Stimulated activated naive CD8-positive, alpha-beta T cell treated with anti-CD3 and anti-CD28 coated beads, Interleukin-15, amount 100 ng/mL, for 72 hours (primary cell): ENCODE measurements at regions not wholly inside any gene's neighbourhood (a gene's known extent, or its start where the extent isn't known, plus 50 kb on each side); places are given as distances from the start of the nearest gene placed in this dataset.
"Not testable (repeated sequence)": the region's sequence is repeated elsewhere in the genome, so short reads cannot be mapped to it uniquely, and the experiment has no call there.

Experiments
- ATAC-seq: fragments of 150-1000 bp; cut with Tn5 transposase; 2 replicates; pipeline ENCODE4 v1.10.0; 2021; ENCODE audit warnings: mild to moderate bottlenecking, moderate library complexity
- DNase-seq, 2 donors: peaks; one replicate each; pipeline ENCODE4 v3.0.0; 2021 to 2022
- H3K27ac Mint-ChIP-seq, 2 donors: one replicate each; pipeline ENCODE4 v1.8.0; 2022; ENCODE audit warnings: mild to moderate bottlenecking in 2 of 2, mixed read lengths in 2 of 2, moderate library complexity in 2 of 2
- H3K27me3 Mint-ChIP-seq: one replicate; pipeline ENCODE4 v1.8.0; 2022; ENCODE audit warnings: mixed read lengths
- H3K4me1 Mint-ChIP-seq: one replicate; pipeline ENCODE4 v1.8.0; 2022; ENCODE audit warnings: mild to moderate bottlenecking, mixed read lengths
- H3K4me3 Mint-ChIP-seq, 2 donors: one replicate each; pipeline ENCODE4 v1.8.0; 2022; ENCODE audit warnings: mild to moderate bottlenecking in 2 of 2, mixed read lengths in 2 of 2, moderate library complexity in 1 of 2
- H3K9me3 Mint-ChIP-seq, 2 donors: one replicate each; pipeline ENCODE4 v1.8.0; 2022; ENCODE audit warnings: mixed read lengths in 2 of 2

DNA sequence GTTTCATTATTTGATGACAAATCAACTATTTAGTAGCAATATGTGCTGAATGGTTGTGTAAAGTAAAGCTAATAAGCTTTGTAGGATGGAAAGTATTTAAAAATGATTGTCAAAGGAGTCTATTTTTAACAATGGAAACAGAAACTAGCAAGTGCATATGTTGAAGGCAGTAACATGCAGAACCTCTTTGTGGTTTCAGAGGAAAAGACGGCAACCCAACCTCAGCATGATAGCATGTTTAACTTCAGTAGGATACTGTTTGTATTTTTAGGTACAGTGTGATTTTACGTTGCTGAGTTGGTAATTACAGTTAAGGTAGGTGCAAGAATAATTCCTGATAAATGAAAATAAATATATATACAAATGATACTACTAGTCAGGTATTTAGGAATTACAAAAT, 545.4 kb downstream of the CDY1 start:
- not testable (repeated sequence) for H3K9me3 Mint-ChIP-seq, ATAC-seq

DNA sequence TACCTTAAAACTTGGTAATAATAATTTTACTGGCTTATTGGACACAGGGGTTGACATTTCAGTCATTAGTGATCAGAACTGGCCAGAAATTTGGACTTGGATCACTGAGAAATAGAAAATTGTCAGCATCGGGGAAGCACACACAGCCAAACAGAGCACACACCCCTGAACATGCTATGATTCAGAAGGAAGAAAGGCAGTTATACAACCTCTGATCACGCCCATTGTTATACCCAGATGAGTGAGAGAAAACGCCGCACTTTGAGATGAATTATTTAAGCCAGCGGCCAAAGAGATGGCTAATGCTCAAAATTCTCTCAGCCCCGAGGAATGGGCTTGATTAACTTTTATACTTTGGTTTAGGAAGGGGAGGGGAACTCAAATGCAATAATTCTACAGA, 557.4 kb downstream of the CDY1 start:
- ATAC-seq, H3K9me3 Mint-ChIP-seq, H3K4me3 Mint-ChIP-seq, DNase-seq, H3K27ac Mint-ChIP-seq, H3K4me1 Mint-ChIP-seq, H3K27me3 Mint-ChIP-seq: not testable (repeated sequence)

More for the DNA sequence above, 545.4 kb downstream of the CDY1 start:
- H3K27ac Mint-ChIP-seq, H3K27me3 Mint-ChIP-seq, DNase-seq, H3K4me3 Mint-ChIP-seq, H3K4me1 Mint-ChIP-seq: not testable (repeated sequence)

DNA sequence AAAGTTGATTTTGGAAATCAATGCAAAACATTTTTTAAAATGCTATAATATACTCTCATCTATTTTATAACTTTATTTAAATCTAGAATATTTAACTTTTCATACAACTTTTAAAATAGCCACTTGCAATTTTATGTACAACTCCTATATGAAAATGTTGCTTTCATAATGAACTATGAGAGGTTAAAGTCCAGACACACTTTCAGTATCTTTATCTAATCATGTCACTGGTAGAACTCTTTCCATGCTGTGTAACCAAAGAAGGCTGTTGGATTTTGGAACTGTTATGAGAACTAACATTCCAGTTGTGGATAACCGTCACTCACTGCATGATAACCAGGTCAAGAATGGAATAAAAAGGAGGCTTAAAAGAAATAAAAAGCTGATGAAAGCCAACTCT, 603.1 kb downstream of the CDY1 start:
- not testable (repeated sequence) for ATAC-seq, H3K9me3 Mint-ChIP-seq, H3K4me3 Mint-ChIP-seq, H3K27me3 Mint-ChIP-seq, H3K27ac Mint-ChIP-seq, DNase-seq, H3K4me1 Mint-ChIP-seq

DNA sequence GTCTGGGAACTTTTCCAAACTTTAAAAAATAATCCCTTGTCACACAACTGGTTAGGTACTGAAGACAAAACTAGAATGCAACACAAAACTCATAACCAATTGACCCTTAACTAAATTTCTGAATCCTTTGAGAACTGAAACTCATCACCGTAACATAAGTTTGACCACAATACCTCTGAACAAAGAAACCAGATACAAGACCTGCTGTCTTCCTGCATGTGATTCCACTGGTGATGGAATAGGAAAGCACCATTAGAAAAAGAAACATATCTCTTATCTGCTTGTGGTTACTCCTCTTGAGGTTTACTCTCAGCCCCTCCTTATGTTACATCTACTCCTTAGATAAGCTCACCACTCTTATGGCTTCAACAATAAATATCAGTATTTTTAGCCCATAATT, 603.6 kb downstream of the CDY1 start:
- H3K4me3 Mint-ChIP-seq, H3K27me3 Mint-ChIP-seq, ATAC-seq, H3K4me1 Mint-ChIP-seq, H3K27ac Mint-ChIP-seq, DNase-seq, H3K9me3 Mint-ChIP-seq: not testable (repeated sequence)

DNA sequence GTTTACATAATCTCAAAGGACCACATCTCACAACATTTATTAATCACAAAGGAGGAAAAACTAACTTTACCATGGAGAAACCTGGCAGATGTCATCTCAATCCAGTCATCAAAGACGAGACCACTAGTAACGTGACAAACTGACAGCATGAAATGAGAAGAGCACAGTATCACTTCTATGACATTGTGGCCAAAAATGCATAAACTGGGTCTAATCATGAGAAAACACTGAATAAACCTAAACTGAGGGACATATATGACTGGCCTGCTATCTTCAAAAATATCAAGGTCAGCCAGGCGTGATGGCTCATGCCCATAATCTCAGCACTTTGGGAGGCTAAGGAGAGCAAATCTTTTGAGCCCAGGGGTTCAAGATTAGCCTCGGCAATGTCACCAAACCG, 619.0 kb downstream of the CDY1 start:
- H3K27ac Mint-ChIP-seq, H3K9me3 Mint-ChIP-seq, H3K27me3 Mint-ChIP-seq, H3K4me3 Mint-ChIP-seq, H3K4me1 Mint-ChIP-seq, ATAC-seq, DNase-seq: not testable (repeated sequence)

DNA sequence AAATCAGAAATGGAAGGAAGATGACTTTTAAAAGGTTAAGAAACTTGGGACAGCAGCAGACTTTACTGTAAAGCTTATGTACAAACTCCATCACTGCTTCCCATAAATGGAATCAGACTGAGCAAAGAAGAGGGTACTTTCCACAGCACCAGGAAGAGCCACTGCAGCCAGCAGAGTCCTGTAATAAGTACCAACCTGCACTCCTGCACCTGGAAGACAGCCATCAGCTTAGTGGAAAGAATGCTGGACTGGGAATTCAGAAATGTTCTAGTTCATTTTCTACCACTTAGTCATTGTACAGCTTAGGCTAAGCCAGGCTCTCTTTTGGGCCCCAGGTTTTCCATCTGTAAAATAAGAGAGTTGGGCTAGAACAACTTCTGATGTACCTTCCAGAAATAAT, 632.3 kb downstream of the CDY1 start:
- H3K27ac Mint-ChIP-seq, ATAC-seq, H3K4me3 Mint-ChIP-seq, H3K4me1 Mint-ChIP-seq, H3K9me3 Mint-ChIP-seq, DNase-seq, H3K27me3 Mint-ChIP-seq: not testable (repeated sequence)

DNA sequence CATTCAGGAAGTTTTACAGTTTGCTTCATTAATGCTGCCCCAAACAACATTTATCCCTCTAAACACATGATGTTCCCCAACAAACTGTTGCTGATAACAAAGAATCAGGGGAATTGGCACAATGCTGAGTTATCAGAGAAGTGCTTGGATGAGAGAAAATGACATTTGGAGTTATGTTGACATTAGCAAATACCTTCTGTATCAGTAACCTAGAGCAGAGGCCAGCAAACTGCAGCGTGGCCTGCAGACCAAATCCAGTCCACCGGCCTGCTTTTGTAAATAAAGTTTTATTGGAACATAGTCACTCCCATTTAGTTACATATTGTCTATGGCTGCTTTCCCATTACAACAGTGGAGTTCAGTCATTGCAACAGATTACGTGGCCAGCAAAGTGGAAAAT, 643.5 kb downstream of the CDY1 start:
- H3K9me3 Mint-ChIP-seq, H3K27ac Mint-ChIP-seq, ATAC-seq, DNase-seq, H3K27me3 Mint-ChIP-seq, H3K4me3 Mint-ChIP-seq, H3K4me1 Mint-ChIP-seq: not testable (repeated sequence)

DNA sequence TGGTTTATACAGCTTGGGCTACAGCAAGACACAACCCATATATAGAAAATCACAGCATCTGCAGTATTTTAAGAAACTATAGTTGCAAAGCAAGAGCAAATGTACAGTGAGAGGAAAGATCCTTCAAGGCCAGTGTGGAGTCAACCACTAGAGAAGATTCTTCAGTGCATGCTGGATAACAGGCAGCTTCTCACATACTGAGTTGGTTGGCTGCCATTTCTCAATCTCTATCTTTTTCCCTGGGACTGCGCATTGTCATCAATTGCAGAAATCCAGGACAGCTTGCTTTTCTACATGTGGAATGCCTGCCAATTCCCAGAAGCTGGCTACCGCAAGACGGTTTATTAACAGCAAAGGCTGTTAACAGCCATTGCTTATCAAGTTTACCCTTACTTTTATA, 646.5 kb downstream of the CDY1 start:
- DNase-seq, H3K4me1 Mint-ChIP-seq, H3K27ac Mint-ChIP-seq, H3K9me3 Mint-ChIP-seq, ATAC-seq, H3K4me3 Mint-ChIP-seq, H3K27me3 Mint-ChIP-seq: not testable (repeated sequence)

DNA sequence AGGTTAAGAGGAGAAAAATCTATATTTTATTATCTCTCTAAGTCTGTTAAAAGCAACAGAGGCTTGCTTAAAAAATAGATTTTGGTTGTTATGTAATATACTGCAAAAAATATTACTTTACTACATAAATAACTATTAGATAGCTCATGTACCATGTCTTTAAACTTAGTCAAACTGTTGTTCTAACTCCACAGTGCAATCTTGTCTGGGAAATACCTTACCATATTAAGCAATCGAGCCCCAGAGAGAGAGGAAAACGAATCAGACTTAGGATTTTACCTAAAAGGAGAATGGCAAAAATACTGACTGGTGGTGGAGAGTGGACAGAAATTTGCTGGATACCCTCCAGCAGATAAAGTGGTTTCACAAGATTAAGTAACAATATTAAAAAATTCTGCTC, 647.0 kb downstream of the CDY1 start:
- not testable (repeated sequence) for H3K27ac Mint-ChIP-seq, H3K4me1 Mint-ChIP-seq, DNase-seq, H3K27me3 Mint-ChIP-seq, H3K9me3 Mint-ChIP-seq, H3K4me3 Mint-ChIP-seq, ATAC-seq

DNA sequence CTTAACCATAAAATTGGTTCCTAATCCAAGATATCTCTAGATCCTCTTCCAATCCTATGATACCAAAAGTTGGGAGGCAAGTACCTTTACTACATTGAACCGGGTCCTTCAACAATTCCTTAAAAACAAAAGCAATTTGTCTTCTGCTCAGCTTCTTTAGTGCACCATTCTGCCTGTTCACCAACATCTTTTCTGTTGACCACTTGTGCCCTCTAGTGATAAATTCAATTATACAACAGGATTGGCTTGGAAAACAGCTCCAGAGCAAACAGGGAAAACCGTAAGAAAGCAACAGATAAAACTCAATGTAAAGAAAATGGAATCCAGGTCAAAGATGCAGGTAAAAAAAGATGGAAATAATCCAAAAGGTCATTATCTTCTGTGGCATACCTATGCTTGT, 651.2 kb downstream of the CDY1 start:
- ATAC-seq, H3K9me3 Mint-ChIP-seq: not testable (repeated sequence)

DNA sequence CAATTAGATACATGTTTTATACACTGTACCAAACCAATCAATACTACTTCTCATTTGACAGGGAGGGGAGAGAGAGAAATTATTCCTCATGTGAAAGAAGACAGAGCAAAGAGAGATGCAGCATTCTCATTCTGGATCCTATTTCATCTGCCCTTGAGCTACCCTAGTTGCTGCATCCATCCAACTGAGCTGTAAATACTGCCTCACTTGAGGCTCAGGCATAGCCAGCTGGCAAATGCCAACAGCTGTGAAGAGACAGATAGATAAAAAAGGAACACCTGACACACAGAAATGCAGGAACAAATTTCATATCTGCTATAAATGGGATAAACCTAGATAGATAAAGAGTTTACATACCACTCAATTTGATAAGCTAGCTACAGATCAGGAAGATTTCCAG, 684.1 kb downstream of the CDY1 start:
- not testable (repeated sequence) for H3K4me3 Mint-ChIP-seq, ATAC-seq, H3K27me3 Mint-ChIP-seq, DNase-seq, H3K9me3 Mint-ChIP-seq, H3K27ac Mint-ChIP-seq, H3K4me1 Mint-ChIP-seq

More for the DNA sequence above, 651.2 kb downstream of the CDY1 start:
- not testable (repeated sequence) for DNase-seq, H3K4me3 Mint-ChIP-seq, H3K4me1 Mint-ChIP-seq, H3K27me3 Mint-ChIP-seq, H3K27ac Mint-ChIP-seq

DNA sequence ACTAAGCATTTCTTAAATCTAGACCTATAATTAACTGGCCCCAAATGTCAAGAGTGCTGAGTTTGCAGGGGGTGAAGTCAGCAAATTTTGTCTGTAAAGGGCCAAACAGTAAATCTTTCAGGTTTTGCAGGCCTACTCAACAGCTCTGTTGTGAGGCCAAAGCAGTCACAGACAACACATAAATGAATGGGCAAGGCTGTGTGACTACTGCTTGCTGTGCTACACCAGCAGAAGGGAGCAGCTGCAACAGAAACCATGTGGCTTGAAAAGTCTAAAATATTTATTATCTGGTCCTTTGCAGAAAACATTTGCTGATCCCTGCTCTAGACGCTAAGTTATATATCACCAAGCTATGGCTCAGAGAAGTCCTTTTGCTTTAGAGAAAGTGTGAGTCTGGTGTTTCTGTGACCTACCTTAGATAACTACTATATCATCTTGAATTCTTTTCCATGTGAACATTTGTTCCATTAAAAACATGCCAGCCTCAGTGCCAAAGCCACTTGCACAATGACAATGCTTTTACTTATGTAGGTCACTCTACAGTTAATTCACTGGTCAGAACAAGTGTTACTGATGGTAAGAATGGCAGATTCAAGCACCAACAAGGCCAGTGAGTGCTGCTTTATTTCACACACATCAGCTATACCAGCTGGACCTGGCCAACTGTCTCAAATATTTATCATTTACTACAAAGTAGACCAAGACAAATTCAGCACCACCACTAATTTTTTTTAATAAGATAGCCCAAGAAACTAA, 684.9 kb downstream of the CDY1 start:
- H3K27me3 Mint-ChIP-seq, ATAC-seq, H3K27ac Mint-ChIP-seq, H3K4me1 Mint-ChIP-seq, DNase-seq, H3K4me3 Mint-ChIP-seq, H3K9me3 Mint-ChIP-seq: not testable (repeated sequence)

DNA sequence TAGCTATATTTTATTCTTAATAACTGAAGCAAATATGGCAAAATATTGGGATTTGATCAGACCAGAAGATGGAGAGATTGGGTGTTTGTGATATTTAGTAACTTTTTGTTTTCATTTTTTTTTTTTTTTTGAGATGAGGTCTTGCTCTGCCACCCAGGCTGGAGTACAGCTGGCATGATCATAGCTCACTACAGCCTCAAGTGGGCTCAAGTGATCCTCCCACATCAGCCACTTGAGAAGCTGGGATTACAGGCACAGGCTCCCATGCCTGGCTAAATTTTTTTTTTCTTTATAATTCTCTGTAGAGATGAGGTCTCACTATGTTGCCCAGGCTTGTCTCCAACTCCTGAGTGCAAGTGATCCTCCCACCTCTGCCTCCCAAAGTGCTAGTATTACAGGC, 686.4 kb downstream of the CDY1 start:
- not testable (repeated sequence) for H3K9me3 Mint-ChIP-seq, H3K4me1 Mint-ChIP-seq, DNase-seq, H3K27ac Mint-ChIP-seq, ATAC-seq, H3K4me3 Mint-ChIP-seq, H3K27me3 Mint-ChIP-seq

DNA sequence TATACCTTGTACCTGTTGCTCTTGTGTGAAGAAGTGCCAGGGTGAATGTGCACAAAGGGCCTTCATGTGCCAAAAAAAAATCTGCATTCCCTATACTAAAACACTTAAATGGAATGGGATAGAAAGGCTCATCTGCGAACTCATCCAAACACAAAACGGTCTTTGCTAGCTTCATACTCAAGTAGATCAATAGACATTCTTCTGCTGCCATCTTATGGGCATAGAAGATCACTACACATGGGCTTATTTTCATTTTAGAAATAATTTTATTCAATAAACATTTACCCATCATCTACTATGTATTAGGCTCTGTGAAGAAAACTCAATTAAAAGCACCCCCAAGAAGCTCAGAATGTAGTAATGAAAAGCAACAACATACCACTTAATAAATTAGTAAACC, 693.1 kb downstream of the CDY1 start:
- H3K27me3 Mint-ChIP-seq, H3K9me3 Mint-ChIP-seq, H3K4me3 Mint-ChIP-seq, H3K27ac Mint-ChIP-seq, H3K4me1 Mint-ChIP-seq, ATAC-seq, DNase-seq: not testable (repeated sequence)

DNA sequence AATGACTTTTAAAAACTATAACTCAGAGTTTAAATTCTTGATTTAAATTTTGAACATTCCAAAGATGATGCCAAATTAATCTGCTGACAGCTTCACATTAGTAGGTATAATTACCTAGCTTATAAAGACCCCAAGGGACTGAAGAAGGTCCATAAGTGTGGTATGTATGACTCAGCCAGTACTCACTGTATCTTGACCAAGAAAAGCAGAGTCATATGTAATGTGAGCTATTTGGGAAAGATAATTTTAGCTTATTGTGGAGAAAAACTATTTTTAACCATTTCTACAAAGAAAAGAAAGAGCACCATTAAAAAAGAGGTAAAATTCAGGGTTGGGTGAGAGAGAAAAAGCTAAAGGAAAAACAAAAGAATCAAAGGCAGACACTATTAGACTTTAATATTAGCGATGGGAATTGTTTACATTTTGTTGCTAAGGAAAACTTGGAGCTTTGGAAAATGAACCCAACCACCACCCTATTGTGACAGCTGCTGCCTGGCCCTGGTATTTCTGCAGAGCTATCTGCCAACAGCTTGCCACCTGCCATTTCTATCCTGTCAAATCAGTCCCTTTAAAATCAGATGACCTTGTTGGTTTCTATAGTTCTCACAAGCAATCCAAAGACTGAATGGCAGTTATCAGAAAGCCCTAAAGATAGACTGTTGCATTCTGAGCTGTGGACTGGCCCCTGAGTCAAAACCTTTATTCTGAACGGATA, 697.7 kb downstream of the CDY1 start:
- H3K9me3 Mint-ChIP-seq, H3K27me3 Mint-ChIP-seq, DNase-seq, H3K4me3 Mint-ChIP-seq, H3K27ac Mint-ChIP-seq, H3K4me1 Mint-ChIP-seq, ATAC-seq: not testable (repeated sequence)

DNA sequence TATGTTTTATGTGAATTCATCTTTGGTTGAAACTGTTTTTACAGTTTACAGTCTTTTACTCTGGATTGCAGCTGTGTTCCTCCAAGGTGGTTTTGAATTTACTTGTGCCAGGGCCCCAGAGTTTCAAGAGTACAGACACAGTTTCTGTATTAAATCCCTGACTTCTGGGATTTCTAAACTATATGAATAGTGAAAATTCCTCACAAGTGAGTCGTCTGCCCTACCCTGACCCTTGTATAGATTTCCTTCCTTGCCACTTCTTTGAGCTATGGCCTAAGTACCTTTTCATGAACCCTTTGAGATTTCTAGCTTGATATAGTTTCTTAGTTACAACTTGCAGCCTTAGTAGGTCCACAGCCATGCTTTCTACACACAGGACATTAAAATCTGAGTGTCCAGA, 700.8 kb downstream of the CDY1 start:
- not testable (repeated sequence) for H3K27me3 Mint-ChIP-seq, H3K4me1 Mint-ChIP-seq, H3K27ac Mint-ChIP-seq, DNase-seq, ATAC-seq, H3K4me3 Mint-ChIP-seq, H3K9me3 Mint-ChIP-seq
